GM23338 (cell line): ENCODE measurements at regions not wholly inside any gene's neighbourhood (a gene's known extent, or its start where the extent isn't known, plus 50 kb on each side); places are given as distances from the start of the nearest gene placed in this dataset.

Experiments used
- ATAC-seq: fragments of 200-7000 bp; cut with Tn5 transposase; 3 replicates; pipeline ENCODE4 v1.9.1; 2020
- DNase-seq: peaks from one replicate; pipeline ENCODE4 v3.0.0-alpha.2; 2015; ENCODE audit warnings: low spot score
- H2AFZ ChIP-seq: fragments of 200-600 bp; sonication (generic); 2 replicates; pipeline ENCODE4 v1.8.0; 2016; ENCODE audit warnings: antibody characterized with exemption, mild to moderate bottlenecking, moderate library complexity
- H3F3A ChIP-seq: fragments of 200-600 bp; sonication (generic); replicated peaks from 2 replicates; pipeline ENCODE4 v1.8.0; 2017; ENCODE audit warnings: antibody characterized with exemption, mixed run types, low read depth
- H3K27ac ChIP-seq: fragments of 200-600 bp; sonication (generic); 2 replicates; pipeline ENCODE4 v1.6.1; 2016; ENCODE audit warnings: low read depth
- H3K27me3 ChIP-seq: fragments of 200-600 bp; sonication (generic); 2 replicates; pipeline ENCODE4 v1.8.0; 2016; ENCODE audit warnings: mild to moderate bottlenecking, mixed run types, moderate library complexity; ENCODE audit not compliant: insufficient read depth
- H3K36me3 ChIP-seq: fragments of 200-600 bp; sonication (generic); 2 replicates; pipeline ENCODE4 v1.8.0; 2016; ENCODE audit warnings: mild to moderate bottlenecking; ENCODE audit not compliant: insufficient read depth
- H3K4me1 ChIP-seq: fragments of 200-600 bp; sonication (generic); 2 replicates; pipeline ENCODE4 v1.8.0; 2016; ENCODE audit warnings: mild to moderate bottlenecking, moderate library complexity; ENCODE audit not compliant: insufficient read depth
- H3K4me2 ChIP-seq: fragments of 200-600 bp; sonication (generic); 2 replicates; pipeline ENCODE4 v1.7.1; 2017; ENCODE audit warnings: mixed run types
- H3K4me3 ChIP-seq: fragments of 200-600 bp; sonication (generic); 2 replicates; pipeline ENCODE4 v1.6.1; 2016; ENCODE audit warnings: mixed run types
- H3K79me2 ChIP-seq: fragments of 200-600 bp; sonication (generic); replicated peaks from 2 replicates; pipeline ENCODE4 v1.8.0; 2017; ENCODE audit warnings: mild to moderate bottlenecking; ENCODE audit not compliant: insufficient read depth
- H3K9me2 ChIP-seq: fragments of 200-600 bp; sonication (generic); 2 replicates; pipeline ENCODE4 v1.8.0; 2017; ENCODE audit not compliant: insufficient read depth
- H4K20me1 ChIP-seq: fragments of 200-600 bp; sonication (generic); replicated peaks from 2 replicates; pipeline ENCODE4 v1.8.0; 2017; ENCODE audit warnings: mild to moderate bottlenecking; ENCODE audit not compliant: insufficient read depth
- H3K27ac Mint-ChIP-seq: 2 replicates; pipeline ENCODE4 v1.8.0; 2020; ENCODE audit warnings: inconsistent platforms, mild to moderate bottlenecking, moderate library complexity, mixed read lengths
- H3K27me3 Mint-ChIP-seq: 3 replicates; pipeline ENCODE4 v1.8.0; 2022; ENCODE audit warnings: low read depth, mild to moderate bottlenecking, moderate library complexity, mixed read lengths, inconsistent platforms; ENCODE audit not compliant: insufficient read depth, poor library complexity
- H3K36me3 Mint-ChIP-seq: 3 replicates; pipeline ENCODE4 v1.8.0; 2021; ENCODE audit warnings: low read depth, mild to moderate bottlenecking, inconsistent platforms, moderate library complexity, mixed read lengths
- H3K4me1 Mint-ChIP-seq: 3 replicates; pipeline ENCODE4 v1.8.0; 2020; ENCODE audit warnings: mild to moderate bottlenecking, inconsistent platforms, mixed read lengths
- H3K4me3 Mint-ChIP-seq: 3 replicates; pipeline ENCODE4 v1.8.0; 2021; ENCODE audit warnings: moderate library complexity, mild to moderate bottlenecking, inconsistent platforms, mixed read lengths
- H3K9me3 Mint-ChIP-seq: 3 replicates; pipeline ENCODE4 v1.8.0; 2020; ENCODE audit warnings: moderate library complexity, mild to moderate bottlenecking, inconsistent platforms, mixed read lengths
- CREB1 ChIP-seq: fragments of 250-450 bp; sonication (Bioruptor Pico); IDR thresholded peaks from 2 replicates; pipeline ENCODE4 v1.5.0; 2020; ENCODE audit warnings: low read depth, mild to moderate bottlenecking, moderate library complexity
- EZH2 ChIP-seq: fragments of 200-600 bp; sonication (generic); IDR thresholded peaks from one replicate; pipeline ENCODE4 v1.8.0; 2017; ENCODE audit warnings: antibody characterized with exemption, mild to moderate bottlenecking, low read depth; ENCODE audit not compliant: unreplicated experiment
- EZH2phosphoT487 ChIP-seq: fragments of 200-600 bp; sonication (generic); IDR thresholded peaks from one replicate; pipeline ENCODE4 v1.8.1; 2018; ENCODE audit warnings: antibody characterized with exemption; ENCODE audit not compliant: unreplicated experiment
- NANOG ChIP-seq: IDR thresholded peaks from 2 replicates; pipeline ENCODE4 v1.6.1; 2016; ENCODE audit warnings: antibody characterized with exemption, borderline replicate concordance
- POLR2AphosphoS5 ChIP-seq: IDR thresholded peaks from 2 replicates; pipeline ENCODE4 v1.6.1; 2016; ENCODE audit warnings: antibody characterized with exemption, low read depth
- STAT1 ChIP-seq: IDR thresholded peaks from one replicate; pipeline ENCODE4 v1.6.1; 2016; ENCODE audit warnings: antibody characterized with exemption; ENCODE audit not compliant: unreplicated experiment
- ZNF114 ChIP-seq: fragments of 250-450 bp; sonication (Bioruptor Pico); IDR thresholded peaks from 2 replicates; pipeline ENCODE4 v1.5.0; 2020; ENCODE audit warnings: mild to moderate bottlenecking, moderate library complexity
- ZNF331 ChIP-seq: fragments of 250-450 bp; sonication (Bioruptor Pico); IDR thresholded peaks from 2 replicates; pipeline ENCODE4 v1.5.0; 2020; ENCODE audit warnings: low read depth, mild to moderate bottlenecking, moderate library complexity
- TF ChIP-seq, protein P1 (sequence below), 2 experiments: fragments of 200-600 bp in 1 of 2; sonication (generic) in 1 of 2; conservative IDR thresholded peaks; 2 replicates each; pipeline versions ENCODE4 v1.5.1 to v1.6.1; 2016 to 2017; ENCODE audit warnings: antibody characterized with exemption in 2 of 2, low read depth in 2 of 2, mild to moderate bottlenecking in 2 of 2, moderate library complexity in 1 of 2
- TF ChIP-seq, protein P2 (sequence below): IDR thresholded peaks from one replicate; pipeline ENCODE4 v1.6.1; 2018; ENCODE audit warnings: antibody characterized with exemption; ENCODE audit not compliant: unreplicated experiment
- TF ChIP-seq, protein P3 (sequence below): IDR thresholded peaks from 2 replicates; pipeline ENCODE4 v1.6.1; 2016; ENCODE audit warnings: antibody characterized with exemption

DNA sequence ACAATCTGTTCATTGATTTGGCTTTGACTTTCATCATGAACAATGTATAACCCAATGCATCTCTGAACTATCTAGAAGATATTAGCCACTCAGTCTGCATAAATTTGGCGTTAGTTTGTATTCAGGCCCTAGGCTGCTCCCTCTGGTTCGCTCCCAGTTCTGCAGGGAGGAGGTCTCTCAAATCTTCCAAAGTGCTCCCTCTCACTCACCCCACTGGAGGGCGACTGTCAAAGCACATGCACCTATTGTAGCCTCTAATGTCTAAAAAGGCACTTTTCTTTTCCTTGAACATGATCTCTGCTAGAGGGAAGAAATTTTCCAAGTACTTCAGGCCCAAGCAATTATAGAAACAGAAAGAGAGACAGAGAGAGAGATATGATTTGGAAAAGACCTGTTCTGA lies 291.5 kb downstream of the TDRD15 start:
- peak; percentile 84 for ATAC-seq

DNA sequence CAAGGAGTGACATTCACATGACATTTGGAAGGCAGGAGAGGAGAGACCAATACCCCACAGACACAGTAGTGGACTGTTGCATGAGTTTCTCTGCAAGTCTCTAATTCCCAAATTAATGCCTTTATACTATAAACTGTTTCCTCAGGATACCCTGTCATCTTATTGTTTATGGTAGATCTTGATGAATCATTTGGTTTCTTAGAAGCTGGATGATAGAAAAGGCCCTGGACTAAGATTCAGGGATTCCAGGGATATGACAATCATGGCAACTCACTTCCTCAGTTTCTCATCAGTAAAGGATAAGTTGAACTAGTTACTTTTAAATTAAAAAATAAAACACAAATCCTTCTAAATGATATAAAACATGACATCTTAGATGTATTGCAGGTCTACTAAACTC lies 292.5 kb downstream of the TDRD15 start:
- ATAC-seq = no peak
- H3K4me3 ChIP-seq = no peak overlapping the region
- no peak for DNase-seq
- H3K9me2 ChIP-seq = no peaks in the 10 kb centered on the region; the same call in none of the 2 replicates
- H3K36me3 Mint-ChIP-seq = no peaks in the 10 kb centered on the region
- no peaks in the 10 kb centered on the region for H3K27me3 Mint-ChIP-seq
- no peaks in the 10 kb centered on the region; the same call in 2 of the 3 replicates for H3K9me3 Mint-ChIP-seq
- no peak overlapping the region for H3K27ac ChIP-seq
- TF ChIP-seq, protein P1, sequence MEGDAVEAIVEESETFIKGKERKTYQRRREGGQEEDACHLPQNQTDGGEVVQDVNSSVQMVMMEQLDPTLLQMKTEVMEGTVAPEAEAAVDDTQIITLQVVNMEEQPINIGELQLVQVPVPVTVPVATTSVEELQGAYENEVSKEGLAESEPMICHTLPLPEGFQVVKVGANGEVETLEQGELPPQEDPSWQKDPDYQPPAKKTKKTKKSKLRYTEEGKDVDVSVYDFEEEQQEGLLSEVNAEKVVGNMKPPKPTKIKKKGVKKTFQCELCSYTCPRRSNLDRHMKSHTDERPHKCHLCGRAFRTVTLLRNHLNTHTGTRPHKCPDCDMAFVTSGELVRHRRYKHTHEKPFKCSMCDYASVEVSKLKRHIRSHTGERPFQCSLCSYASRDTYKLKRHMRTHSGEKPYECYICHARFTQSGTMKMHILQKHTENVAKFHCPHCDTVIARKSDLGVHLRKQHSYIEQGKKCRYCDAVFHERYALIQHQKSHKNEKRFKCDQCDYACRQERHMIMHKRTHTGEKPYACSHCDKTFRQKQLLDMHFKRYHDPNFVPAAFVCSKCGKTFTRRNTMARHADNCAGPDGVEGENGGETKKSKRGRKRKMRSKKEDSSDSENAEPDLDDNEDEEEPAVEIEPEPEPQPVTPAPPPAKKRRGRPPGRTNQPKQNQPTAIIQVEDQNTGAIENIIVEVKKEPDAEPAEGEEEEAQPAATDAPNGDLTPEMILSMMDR (conservative IDR thresholded peaks at IDR 0.05; ENCODE audit: low read depth in 2 of 2) = no peak
- TF ChIP-seq EZH2phosphoT487 (no peak), ZNF114 (CRISPR knock-in tag) (no peak), NANOG (no peak), EZH2 (no peak)
- no peaks in the 10 kb centered on the region for H3K36me3 ChIP-seq
- H2AFZ ChIP-seq = no peak overlapping the region
- H3K4me1 Mint-ChIP-seq = peaks cover 6% of the 10 kb centered on the region; the same call in 2 of the 3 replicates
- no peaks in the 10 kb centered on the region for H3K27me3 ChIP-seq
- H3K4me2 ChIP-seq = no peak overlapping the region
- no peaks in the 10 kb centered on the region for H3K4me1 ChIP-seq
- H4K20me1 ChIP-seq = no peaks in the 10 kb centered on the region
- H3K79me2 ChIP-seq = no peaks in the 10 kb centered on the region
- H3F3A ChIP-seq = no peaks in the 10 kb centered on the region
- H3K27ac Mint-ChIP-seq = no peak overlapping the region
- H3K4me3 Mint-ChIP-seq = no peak overlapping the region

More for the DNA sequence above, 291.5 kb downstream of the TDRD15 start:
- no peaks in the 10 kb centered on the region for H3F3A ChIP-seq
- Mint-ChIP-seq H3K4me1 (peaks cover 6% of the 10 kb centered on the region; the same call in 2 of the 3 replicates), H3K27me3 (no peaks in the 10 kb centered on the region), H3K36me3 (no peaks in the 10 kb centered on the region), H3K27ac (no peak overlapping the region), H3K4me3 (no peak overlapping the region), H3K9me3 (no peaks in the 10 kb centered on the region; the same call in 2 of the 3 replicates)
- DNase-seq = peak; percentile 58
- H3K36me3 ChIP-seq = no peaks in the 10 kb centered on the region
- no peak overlapping the region for H3K27ac ChIP-seq
- no peaks in the 10 kb centered on the region; the same call in none of the 2 replicates for H3K9me2 ChIP-seq
- H2AFZ ChIP-seq = no peak overlapping the region
- no peaks in the 10 kb centered on the region for H3K27me3 ChIP-seq
- TF ChIP-seq, protein P1 (conservative IDR thresholded peaks at IDR 0.05; ENCODE audit: low read depth in 2 of 2) = peak; percentile 60 to 65
- no peak for TF ChIP-seq EZH2phosphoT487
- H3K79me2 ChIP-seq = no peaks in the 10 kb centered on the region
- H3K4me3 ChIP-seq = no peak overlapping the region
- H3K4me1 ChIP-seq = no peaks in the 10 kb centered on the region
- H4K20me1 ChIP-seq = no peaks in the 10 kb centered on the region
- H3K4me2 ChIP-seq = no peak overlapping the region

DNA sequence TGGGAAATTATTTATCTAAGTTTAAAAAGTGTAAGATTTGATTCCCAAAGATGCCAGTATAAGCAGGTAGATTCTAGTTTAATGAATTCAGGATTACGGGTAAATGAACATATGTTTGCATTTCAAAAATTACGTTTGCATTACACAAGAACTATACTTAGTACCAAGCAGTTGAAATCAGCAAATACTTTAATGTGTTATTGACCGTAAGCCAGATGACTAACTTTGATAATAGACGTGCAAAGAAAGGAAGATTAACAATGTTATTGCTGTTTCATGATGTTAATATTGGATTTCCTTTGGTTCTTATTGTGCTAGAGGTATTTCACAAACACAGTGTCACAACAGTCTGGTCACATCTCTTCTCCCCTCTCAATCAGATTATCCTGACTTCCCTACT lies 294.7 kb downstream of the TDRD15 start:
- H3K36me3 Mint-ChIP-seq = no peaks in the 10 kb centered on the region
- TF ChIP-seq, protein P2, sequence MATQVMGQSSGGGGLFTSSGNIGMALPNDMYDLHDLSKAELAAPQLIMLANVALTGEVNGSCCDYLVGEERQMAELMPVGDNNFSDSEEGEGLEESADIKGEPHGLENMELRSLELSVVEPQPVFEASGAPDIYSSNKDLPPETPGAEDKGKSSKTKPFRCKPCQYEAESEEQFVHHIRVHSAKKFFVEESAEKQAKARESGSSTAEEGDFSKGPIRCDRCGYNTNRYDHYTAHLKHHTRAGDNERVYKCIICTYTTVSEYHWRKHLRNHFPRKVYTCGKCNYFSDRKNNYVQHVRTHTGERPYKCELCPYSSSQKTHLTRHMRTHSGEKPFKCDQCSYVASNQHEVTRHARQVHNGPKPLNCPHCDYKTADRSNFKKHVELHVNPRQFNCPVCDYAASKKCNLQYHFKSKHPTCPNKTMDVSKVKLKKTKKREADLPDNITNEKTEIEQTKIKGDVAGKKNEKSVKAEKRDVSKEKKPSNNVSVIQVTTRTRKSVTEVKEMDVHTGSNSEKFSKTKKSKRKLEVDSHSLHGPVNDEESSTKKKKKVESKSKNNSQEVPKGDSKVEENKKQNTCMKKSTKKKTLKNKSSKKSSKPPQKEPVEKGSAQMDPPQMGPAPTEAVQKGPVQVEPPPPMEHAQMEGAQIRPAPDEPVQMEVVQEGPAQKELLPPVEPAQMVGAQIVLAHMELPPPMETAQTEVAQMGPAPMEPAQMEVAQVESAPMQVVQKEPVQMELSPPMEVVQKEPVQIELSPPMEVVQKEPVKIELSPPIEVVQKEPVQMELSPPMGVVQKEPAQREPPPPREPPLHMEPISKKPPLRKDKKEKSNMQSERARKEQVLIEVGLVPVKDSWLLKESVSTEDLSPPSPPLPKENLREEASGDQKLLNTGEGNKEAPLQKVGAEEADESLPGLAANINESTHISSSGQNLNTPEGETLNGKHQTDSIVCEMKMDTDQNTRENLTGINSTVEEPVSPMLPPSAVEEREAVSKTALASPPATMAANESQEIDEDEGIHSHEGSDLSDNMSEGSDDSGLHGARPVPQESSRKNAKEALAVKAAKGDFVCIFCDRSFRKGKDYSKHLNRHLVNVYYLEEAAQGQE = no peak
- TF ChIP-seq STAT1 (no peak), POLR2AphosphoS5 (no peak), ZNF331 (CRISPR knock-in tag) (no peak), CREB1 (CRISPR knock-in tag) (no peak), ZNF114 (CRISPR knock-in tag) (no peak), NANOG (no peak)
- TF ChIP-seq, protein P3, sequence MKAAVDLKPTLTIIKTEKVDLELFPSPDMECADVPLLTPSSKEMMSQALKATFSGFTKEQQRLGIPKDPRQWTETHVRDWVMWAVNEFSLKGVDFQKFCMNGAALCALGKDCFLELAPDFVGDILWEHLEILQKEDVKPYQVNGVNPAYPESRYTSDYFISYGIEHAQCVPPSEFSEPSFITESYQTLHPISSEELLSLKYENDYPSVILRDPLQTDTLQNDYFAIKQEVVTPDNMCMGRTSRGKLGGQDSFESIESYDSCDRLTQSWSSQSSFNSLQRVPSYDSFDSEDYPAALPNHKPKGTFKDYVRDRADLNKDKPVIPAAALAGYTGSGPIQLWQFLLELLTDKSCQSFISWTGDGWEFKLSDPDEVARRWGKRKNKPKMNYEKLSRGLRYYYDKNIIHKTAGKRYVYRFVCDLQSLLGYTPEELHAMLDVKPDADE = no peak

More for the DNA sequence above, 294.7 kb downstream of the TDRD15 start:
- no peaks in the 10 kb centered on the region; the same call in 2 of the 3 replicates for H3K9me3 Mint-ChIP-seq
- H3K4me3 ChIP-seq = no peak overlapping the region
- no peaks in the 10 kb centered on the region for H4K20me1 ChIP-seq
- H3K36me3 ChIP-seq = no peaks in the 10 kb centered on the region
- no peaks in the 10 kb centered on the region for H3K27me3 ChIP-seq
- no peaks in the 10 kb centered on the region for H3K4me1 ChIP-seq
- H3K4me1 Mint-ChIP-seq = peaks cover 3% of the 10 kb centered on the region; the same call in 2 of the 3 replicates
- ATAC-seq = no peak
- no peaks in the 10 kb centered on the region; the same call in none of the 2 replicates for H3K9me2 ChIP-seq
- H3F3A ChIP-seq = no peaks in the 10 kb centered on the region
- H3K4me2 ChIP-seq = no peak overlapping the region
- no peaks in the 10 kb centered on the region for H3K79me2 ChIP-seq
- H3K27ac Mint-ChIP-seq = no peak overlapping the region
- no peak overlapping the region for H2AFZ ChIP-seq
- no peaks in the 10 kb centered on the region for H3K27me3 Mint-ChIP-seq
- DNase-seq = no peak
- H3K27ac ChIP-seq = no peak overlapping the region
- no peak overlapping the region for H3K4me3 Mint-ChIP-seq
